ENCODE measurements at regions not wholly inside any gene's neighbourhood (a gene's known extent, or its start where the extent isn't known, plus 50 kb on each side); places are given as distances from the start of the nearest gene placed in this dataset.

GRCh38 chrX:124986284-124986683 is 333.4 kb upstream of the TEX13C start:
- H4K20me1 ChIP-seq (ENCODE audit: insufficient read depth, low read length, poor library complexity, severe bottlenecking): no peaks in the 10 kb centered on the region
- H3K9ac ChIP-seq (ENCODE audit: low read depth, low read length, poor library complexity, severe bottlenecking): no peak overlapping the region
- H3K79me2 ChIP-seq (ENCODE audit: insufficient read depth, low read length): no peaks in the 10 kb centered on the region
- no peaks in the 10 kb centered on the region for H3K9me2 ChIP-seq (replicated peaks; ENCODE audit: low read depth, low read length)
- no peaks in the 10 kb centered on the region for H3F3A ChIP-seq (ENCODE audit: low read depth)
- TF ChIP-seq EZH2phosphoT487 (IDR thresholded peaks at IDR 0.05; ENCODE audit: borderline replicate concordance): no peak
- TF ChIP-seq CTCF (conservative IDR thresholded peaks at IDR 0.05; ENCODE audit: low read length): no peak
- no peaks in the 10 kb centered on the region for H3K9me3 ChIP-seq (ENCODE audit: insufficient read depth, low read depth, low read length)
- H3K4me2 ChIP-seq (ENCODE audit: low read depth, low read length, poor library complexity, severe bottlenecking): no peak overlapping the region
- H3K27me3 ChIP-seq (ENCODE audit: insufficient read depth, low read length, poor library complexity, severe bottlenecking): no peaks in the 10 kb centered on the region
- H3K4me3 ChIP-seq (ENCODE audit: low read length, poor library complexity, severe bottlenecking): no peak overlapping the region
- H3K36me3 ChIP-seq (ENCODE audit: insufficient read depth, low read length): no peaks in the 10 kb centered on the region
- no peak overlapping the region for H2AFZ ChIP-seq (ENCODE audit: low read length)
- H3K4me1 ChIP-seq (ENCODE audit: insufficient read depth, low read length, poor library complexity, severe bottlenecking): no peaks in the 10 kb centered on the region

- H3K79me2 ChIP-seq (ENCODE audit: insufficient read depth, low read length): no peaks in the 10 kb centered on the region
- TF ChIP-seq CTCF (conservative IDR thresholded peaks at IDR 0.05; ENCODE audit: low read length): no peak
- TF ChIP-seq EZH2phosphoT487 (IDR thresholded peaks at IDR 0.05; ENCODE audit: borderline replicate concordance): no peak
- H3K4me1 ChIP-seq (ENCODE audit: insufficient read depth, low read length, poor library complexity, severe bottlenecking): no peaks in the 10 kb centered on the region
- H3K9ac ChIP-seq (ENCODE audit: low read depth, low read length, poor library complexity, severe bottlenecking): no peak overlapping the region
- no peaks in the 10 kb centered on the region for H3F3A ChIP-seq (ENCODE audit: low read depth)
- H2AFZ ChIP-seq (ENCODE audit: low read length): no peak overlapping the region
- H3K27me3 ChIP-seq (ENCODE audit: insufficient read depth, low read length, poor library complexity, severe bottlenecking): no peaks in the 10 kb centered on the region
- H3K9me2 ChIP-seq (replicated peaks; ENCODE audit: low read depth, low read length): no peaks in the 10 kb centered on the region
- no peaks in the 10 kb centered on the region for H3K9me3 ChIP-seq (ENCODE audit: insufficient read depth, low read depth, low read length)
- H3K36me3 ChIP-seq (ENCODE audit: insufficient read depth, low read length): no peaks in the 10 kb centered on the region
- H3K4me3 ChIP-seq (ENCODE audit: low read length, poor library complexity, severe bottlenecking): no peak overlapping the region
- no peak overlapping the region for H3K4me2 ChIP-seq (ENCODE audit: low read depth, low read length, poor library complexity, severe bottlenecking)
- H4K20me1 ChIP-seq (ENCODE audit: insufficient read depth, low read length, poor library complexity, severe bottlenecking): no peaks in the 10 kb centered on the region
These were observed 325.9 kb upstream of the TEX13C start for GRCh38 chrX:124993735-124994134.

GRCh38 chrX:124994404-124994803 is 325.3 kb upstream of the TEX13C start:
- Histone ChIP-seq H3K9me2 (replicated peaks; ENCODE audit: low read depth, low read length) (no peaks in the 10 kb centered on the region), H3K36me3 (ENCODE audit: insufficient read depth, low read length) (no peaks in the 10 kb centered on the region), H3K4me3 (ENCODE audit: low read length, poor library complexity, severe bottlenecking) (no peak overlapping the region)

More at GRCh38 chrX:124994404-124994803, 325.3 kb upstream of the TEX13C start:
- no peak overlapping the region for H3K4me2 ChIP-seq (ENCODE audit: low read depth, low read length, poor library complexity, severe bottlenecking)
- H3K9ac ChIP-seq (ENCODE audit: low read depth, low read length, poor library complexity, severe bottlenecking): no peak overlapping the region
- H4K20me1 ChIP-seq (ENCODE audit: insufficient read depth, low read length, poor library complexity, severe bottlenecking): no peaks in the 10 kb centered on the region
- no peak overlapping the region for H2AFZ ChIP-seq (ENCODE audit: low read length)
- H3K79me2 ChIP-seq (ENCODE audit: insufficient read depth, low read length): no peaks in the 10 kb centered on the region
- TF ChIP-seq CTCF (conservative IDR thresholded peaks at IDR 0.05; ENCODE audit: low read length): no peak
- TF ChIP-seq EZH2phosphoT487 (IDR thresholded peaks at IDR 0.05; ENCODE audit: borderline replicate concordance): no peak
- H3K27me3 ChIP-seq (ENCODE audit: insufficient read depth, low read length, poor library complexity, severe bottlenecking): no peaks in the 10 kb centered on the region
- H3K9me3 ChIP-seq (ENCODE audit: insufficient read depth, low read depth, low read length): no peaks in the 10 kb centered on the region
- H3K4me1 ChIP-seq (ENCODE audit: insufficient read depth, low read length, poor library complexity, severe bottlenecking): no peaks in the 10 kb centered on the region
- H3F3A ChIP-seq (ENCODE audit: low read depth): no peaks in the 10 kb centered on the region
